GM12892 (cell line): ENCODE measurements at regions not wholly inside any gene's neighbourhood (a gene's known extent, or its start where the extent isn't known, plus 50 kb on each side); places are given as distances from the start of the nearest gene placed in this dataset.

Experiments used
- DNase-seq: peaks from one replicate; pipeline ENCODE4 v3.0.0; 2011; ENCODE audit not compliant: insufficient read length
- FAIRE-seq: peaks from 2 replicates; lab custom pipeline; 2011; peaks lifted over from hg19 to GRCh38; lab: Jason Lieb, UNC
- POLR2A ChIP-seq: IDR thresholded peaks from 2 replicates; pipeline ENCODE4 v1.6.1; 2011; ENCODE audit warnings: low read depth, low read length, control low read depth
- POLR2AphosphoS5 ChIP-seq: IDR thresholded peaks from 2 replicates; pipeline ENCODE4 v1.6.1; 2011; ENCODE audit warnings: low read depth, low read length, control low read depth
- TAF1 ChIP-seq: IDR thresholded peaks from 2 replicates; pipeline ENCODE4 v1.6.1; 2011; ENCODE audit warnings: low read depth, mild to moderate bottlenecking, control low read depth, low read length, borderline replicate concordance

GRCh38 chr4:173891072-173891471 lies 361.0 kb upstream of the HAND2 start:
- FAIRE-seq (no peak), DNase-seq (no peak)

GRCh38 chr4:173883821-173884220 lies 353.8 kb upstream of the HAND2 start:
- no peak for TF ChIP-seq POLR2AphosphoS5
- no peak for TF ChIP-seq POLR2A
- TF ChIP-seq TAF1 = no peak
- DNase-seq (no peak), FAIRE-seq (no peak)

More at GRCh38 chr4:173891072-173891471, 361.0 kb upstream of the HAND2 start:
- TF ChIP-seq POLR2A (no peak), TAF1 (no peak), POLR2AphosphoS5 (no peak)

- FAIRE-seq (no peak), DNase-seq (no peak)
- no peak for TF ChIP-seq TAF1
- no peak for TF ChIP-seq POLR2AphosphoS5
- TF ChIP-seq POLR2A = no peak
These were observed 350.9 kb upstream of the HAND2 start for GRCh38 chr4:173880897-173881296.

- no peak for DNase-seq
- TF ChIP-seq TAF1 (no peak), POLR2AphosphoS5 (no peak), POLR2A (no peak)
- no peak for FAIRE-seq
These were observed 349.5 kb upstream of the HAND2 start for GRCh38 chr4:173879509-173879908.

GRCh38 chr4:173878701-173879100 lies 348.7 kb upstream of the HAND2 start:
- DNase-seq (no peak), FAIRE-seq (no peak)
- TF ChIP-seq TAF1 (no peak), POLR2AphosphoS5 (no peak)

- no peak for DNase-seq
- TF ChIP-seq TAF1 (no peak), POLR2AphosphoS5 (no peak), POLR2A (no peak)
- no peak for FAIRE-seq
These were observed 341.6 kb upstream of the HAND2 start for GRCh38 chr4:173871643-173872042.

- FAIRE-seq = no peak
- DNase-seq = no peak
- no peak for TF ChIP-seq TAF1
- no peak for TF ChIP-seq POLR2A
- TF ChIP-seq POLR2AphosphoS5 = no peak
These were observed 336.4 kb upstream of the HAND2 start for GRCh38 chr4:173866322-173867026.

GRCh38 chr4:173862754-173863153 lies 332.7 kb upstream of the HAND2 start:
- FAIRE-seq (no peak), DNase-seq (no peak)
- TF ChIP-seq POLR2A (no peak), TAF1 (no peak), POLR2AphosphoS5 (no peak)

GRCh38 chr4:173860094-173860493 lies 330.1 kb upstream of the HAND2 start:
- TF ChIP-seq POLR2A = no peak
- no peak for TF ChIP-seq POLR2AphosphoS5
- TF ChIP-seq TAF1 = no peak
- no peak for FAIRE-seq
- DNase-seq = no peak

GRCh38 chr4:173859091-173859713 lies 329.2 kb upstream of the HAND2 start:
- no peak for FAIRE-seq
- DNase-seq = no peak
- TF ChIP-seq TAF1 = no peak
- no peak for TF ChIP-seq POLR2AphosphoS5
- TF ChIP-seq POLR2A = no peak

- no peak for FAIRE-seq
- TF ChIP-seq TAF1 (no peak), POLR2AphosphoS5 (no peak), POLR2A (no peak)
These were observed 328.4 kb upstream of the HAND2 start for GRCh38 chr4:173858471-173858870.

GRCh38 chr4:173857828-173858227 lies 327.8 kb upstream of the HAND2 start:
- TF ChIP-seq POLR2AphosphoS5 (no peak), POLR2A (no peak), TAF1 (no peak)
- no peak for FAIRE-seq
- DNase-seq = no peak

More at GRCh38 chr4:173858471-173858870, 328.4 kb upstream of the HAND2 start:
- no peak for DNase-seq
